GM11168 (cell line): ENCODE measurements at regions not wholly inside any gene's neighbourhood (a gene's known extent, or its start where the extent isn't known, plus 50 kb on each side); places are given as distances from the start of the nearest gene placed in this dataset.

ENCODE experiments used
- in situ Hi-C: fragments of 300-500 bp; cut with MboI; formaldehyde crosslinking; loops from one replicate; pipeline ENCODE4 v1.12.0; 2022; ENCODE audit warnings: low sequenced_read_pairs; ENCODE audit not compliant: unreplicated experiment

- in situ Hi-C loops = no loop called here
Measured at GRCh38 chr5:60349891-60350415, 350.0 kb downstream of the DEPDC1B start.

- in situ Hi-C loops = no loop called here
Measured at GRCh38 chr5:60346393-60346792, 353.6 kb downstream of the DEPDC1B start.

- in situ Hi-C loops = no loop called here
Measured at GRCh38 chr5:60343102-60343501, 356.9 kb downstream of the DEPDC1B start.

- in situ Hi-C loops = no loop called here
Measured at GRCh38 chr5:60340965-60341471, 358.9 kb downstream of the DEPDC1B start.

GRCh38 chr5:60340326-60340725 is 359.6 kb downstream of the DEPDC1B start:
- in situ Hi-C loops = no loop called here

GRCh38 chr5:60339691-60340201 is 360.2 kb downstream of the DEPDC1B start:
- in situ Hi-C loops = no loop called here

- in situ Hi-C loops = no loop called here
Measured at GRCh38 chr5:60338846-60339245, 361.1 kb downstream of the DEPDC1B start.

- in situ Hi-C loops = no loop called here
Measured at GRCh38 chr5:60336491-60336890, 363.5 kb downstream of the DEPDC1B start.

- in situ Hi-C loops = no loop called here
Measured at GRCh38 chr5:60335913-60336312, 364.1 kb downstream of the DEPDC1B start.

- in situ Hi-C loops = no loop called here
Measured at GRCh38 chr5:60334281-60334713, 365.7 kb downstream of the DEPDC1B start.

- in situ Hi-C loops = no loop called here
Measured at GRCh38 chr5:60333005-60333571, 366.9 kb downstream of the DEPDC1B start.

- in situ Hi-C loops = no loop called here
Measured at GRCh38 chr5:60332244-60333004, 367.5 kb downstream of the DEPDC1B start.

- in situ Hi-C loops = no loop called here
Measured at GRCh38 chr5:60330236-60330635, 369.7 kb downstream of the DEPDC1B start.

- in situ Hi-C loops = no loop called here
Measured at GRCh38 chr5:60325870-60326269, 374.1 kb downstream of the DEPDC1B start.

- in situ Hi-C loops = no loop called here
Measured at GRCh38 chr5:60323596-60323995, 376.4 kb downstream of the DEPDC1B start.

- in situ Hi-C loops = no loop called here
Measured at GRCh38 chr5:60312098-60312497, 387.9 kb downstream of the DEPDC1B start.

- in situ Hi-C loops = no loop called here
Measured at GRCh38 chr5:60299944-60300343, 400.0 kb downstream of the DEPDC1B start.

- in situ Hi-C loops = no loop called here
Measured at GRCh38 chr5:60297658-60298057, 402.3 kb downstream of the DEPDC1B start.

- in situ Hi-C loops = no loop called here
Measured at GRCh38 chr5:60295423-60295822, 401.9 kb upstream of the PDE4D start.

GRCh38 chr5:60293518-60293917 is 400.0 kb upstream of the PDE4D start:
- in situ Hi-C loops = no loop called here

- in situ Hi-C loops = no loop called here
Measured at GRCh38 chr5:60287174-60287771, 393.7 kb upstream of the PDE4D start.
